Mesenchymal stem cell (in vitro differentiated cells and primary cell): ENCODE measurements at regions not wholly inside any gene's neighbourhood (a gene's known extent, or its start where the extent isn't known, plus 50 kb on each side); places are given as distances from the start of the nearest gene placed in this dataset.

Source experiments
- DNase-seq: peaks from one replicate; pipeline ENCODE4 v3.0.0-alpha.2; 2013
- H2AFZ ChIP-seq: one replicate; pipeline ENCODE4 v1.6.1; 2013; ENCODE audit warnings: low read depth, mild to moderate bottlenecking, control low read depth, inconsistent platforms, low read length, moderate library complexity
- H2AK5ac ChIP-seq: 2 replicates; pipeline ENCODE4 v1.6.1; 2013; ENCODE audit warnings: low read length, moderate library complexity, mild to moderate bottlenecking, inconsistent platforms; ENCODE audit not compliant: severe bottlenecking
- H2BK120ac ChIP-seq: one replicate; pipeline ENCODE4 v1.6.1; 2013; ENCODE audit warnings: low read depth, mild to moderate bottlenecking, inconsistent platforms, low read length, moderate library complexity
- H2BK12ac ChIP-seq, 2 experiments: one replicate each; pipeline ENCODE4 v1.6.1; 2013; ENCODE audit warnings: inconsistent platforms in 2 of 2, low read length in 2 of 2, mild to moderate bottlenecking in 2 of 2, moderate library complexity in 2 of 2, control low read depth in 1 of 2
- H2BK15ac ChIP-seq: one replicate; pipeline ENCODE4 v1.6.1; 2013; ENCODE audit warnings: mild to moderate bottlenecking, low read depth, inconsistent platforms; ENCODE audit not compliant: poor library complexity, severe bottlenecking
- H2BK5ac ChIP-seq: 2 replicates; pipeline ENCODE4 v1.6.1; 2013; ENCODE audit warnings: low read depth, mild to moderate bottlenecking, low read length, control low read depth, inconsistent platforms; ENCODE audit not compliant: poor library complexity, severe bottlenecking
- H3K14ac ChIP-seq, 2 experiments: one replicate each; pipeline ENCODE4 v1.6.1; 2013; ENCODE audit warnings: inconsistent platforms in 2 of 2, low read length in 2 of 2, control low read depth in 1 of 2, mild to moderate bottlenecking in 1 of 2, moderate library complexity in 1 of 2
- H3K18ac ChIP-seq, 2 experiments: one replicate each; pipeline ENCODE4 v1.6.1; 2013; ENCODE audit warnings: inconsistent platforms in 2 of 2, low read length in 2 of 2, control low read depth in 1 of 2, low read depth in 1 of 2, mild to moderate bottlenecking in 1 of 2
- H3K23ac ChIP-seq, 2 experiments: one replicate each; pipeline ENCODE4 v1.6.1; 2013; ENCODE audit warnings: inconsistent platforms in 2 of 2, low read length in 2 of 2, mild to moderate bottlenecking in 2 of 2, moderate library complexity in 2 of 2, control low read depth in 1 of 2
- H3K27ac ChIP-seq: 2 replicates; pipeline ENCODE4 v1.5.1; 2013; ENCODE audit warnings: mild to moderate bottlenecking, moderate library complexity, low read length, control low read depth, inconsistent platforms; ENCODE audit not compliant: poor library complexity, severe bottlenecking
- H3K27me3 ChIP-seq, 2 experiments: 2 replicates each; pipeline versions ENCODE4 v1.6.1 to v1.7.0; 2013; ENCODE audit warnings: low read length in 2 of 2, mild to moderate bottlenecking in 2 of 2, moderate library complexity in 2 of 2, control low read depth in 1 of 2, inconsistent platforms in 1 of 2; ENCODE audit not compliant: control insufficient read depth in 1 of 2, insufficient read depth in 1 of 2
- H3K36me3 ChIP-seq, 2 experiments: 2 replicates each; pipeline versions ENCODE4 v1.6.1 to v1.7.0; 2013; ENCODE audit warnings: low read length in 2 of 2, control low read depth in 1 of 2, inconsistent platforms in 1 of 2, low read depth in 1 of 2, mild to moderate bottlenecking in 1 of 2; ENCODE audit not compliant: insufficient read depth in 2 of 2, control insufficient read depth in 1 of 2
- H3K4ac ChIP-seq, 2 experiments: one replicate each; pipeline ENCODE4 v1.6.1; 2013; ENCODE audit warnings: inconsistent platforms in 2 of 2, low read length in 2 of 2, mild to moderate bottlenecking in 2 of 2, moderate library complexity in 2 of 2, control low read depth in 1 of 2, low read depth in 1 of 2
- H3K4me1 ChIP-seq: 2 replicates; pipeline ENCODE4 v1.6.1; 2013; ENCODE audit warnings: low read depth, low read length, control low read depth; ENCODE audit not compliant: control insufficient read depth, insufficient read depth
- H3K4me2 ChIP-seq: 2 replicates; pipeline ENCODE4 v1.6.1; 2013; ENCODE audit warnings: low read length, mild to moderate bottlenecking, inconsistent platforms; ENCODE audit not compliant: poor library complexity, severe bottlenecking
- H3K4me3 ChIP-seq, 2 experiments: 2 replicates each; pipeline versions ENCODE4 v1.5.1 to v1.7.0; 2013; ENCODE audit warnings: low read length in 2 of 2, mild to moderate bottlenecking in 2 of 2, control low read depth in 1 of 2, low read depth in 1 of 2; ENCODE audit not compliant: insufficient read depth in 1 of 2
- H3K79me1 ChIP-seq: replicated peaks from 2 replicates; pipeline ENCODE4 v1.6.1; 2013; ENCODE audit warnings: mild to moderate bottlenecking, control low read depth, low read length, inconsistent platforms; ENCODE audit not compliant: poor library complexity, severe bottlenecking
- H3K9ac ChIP-seq: 2 replicates; pipeline ENCODE4 v1.7.0; 2013; ENCODE audit warnings: mild to moderate bottlenecking, low read length, moderate library complexity
- H3K9me3 ChIP-seq: 2 replicates; pipeline ENCODE4 v1.7.0; 2013; ENCODE audit warnings: mild to moderate bottlenecking, low read length; ENCODE audit not compliant: control insufficient read depth
- H4K8ac ChIP-seq: one replicate; pipeline ENCODE4 v1.6.1; 2013; ENCODE audit warnings: inconsistent platforms, mild to moderate bottlenecking, low read length, moderate library complexity
- H4K91ac ChIP-seq: one replicate; pipeline ENCODE4 v1.6.1; 2013; ENCODE audit warnings: mild to moderate bottlenecking, low read length, inconsistent platforms
- WGBS: methylation state at CpG from one replicate; pipeline ENCODE4 v1.1.7; 2013; ENCODE audit warnings: mixed read lengths; 5-methylcytosine and 5-hydroxymethylcytosine counted together

DNA sequence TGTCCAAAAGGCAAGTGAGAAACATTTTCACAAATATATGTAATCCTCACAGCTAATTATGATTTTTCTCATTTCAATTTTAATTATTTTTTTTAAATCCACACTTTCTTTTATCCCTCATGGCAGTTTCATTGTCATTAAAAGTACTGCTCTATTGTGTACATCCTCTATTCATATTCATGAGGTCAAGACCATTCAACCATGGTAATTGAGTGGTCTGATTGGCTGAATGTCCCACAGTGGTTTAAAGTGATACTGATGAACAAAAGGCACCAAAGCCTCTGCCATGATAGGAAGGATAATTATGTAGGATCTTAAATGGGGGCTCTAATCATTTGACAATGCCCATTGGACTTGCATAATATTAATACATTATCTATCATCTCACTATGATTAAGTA lies 108.4 kb upstream of the EPHA4 start:
- Histone ChIP-seq H3K14ac (no peak overlapping the region), H3K9me3 (no peaks in the 10 kb centered on the region), H3K79me1 (no peaks in the 10 kb centered on the region), H3K4me3 (no peak overlapping the region), H4K8ac (no peak overlapping the region), H3K9ac (no peak overlapping the region), H3K4ac (no peak overlapping the region), H2AFZ (no peak overlapping the region), H3K27me3 (no peaks in the 10 kb centered on the region), H3K36me3 (no peaks in the 10 kb centered on the region), H3K18ac (no peak overlapping the region), H2BK12ac (no peak overlapping the region), H3K23ac (no peak overlapping the region), H3K4me1 (no peaks in the 10 kb centered on the region), H2BK5ac (no peak overlapping the region), H3K27ac (no peak overlapping the region), H2AK5ac (no peak overlapping the region), H2BK120ac (no peak overlapping the region), H3K4me2 (no peak overlapping the region), H4K91ac (no peak overlapping the region), H2BK15ac (no peak overlapping the region)
- DNase-seq: no peak

DNA sequence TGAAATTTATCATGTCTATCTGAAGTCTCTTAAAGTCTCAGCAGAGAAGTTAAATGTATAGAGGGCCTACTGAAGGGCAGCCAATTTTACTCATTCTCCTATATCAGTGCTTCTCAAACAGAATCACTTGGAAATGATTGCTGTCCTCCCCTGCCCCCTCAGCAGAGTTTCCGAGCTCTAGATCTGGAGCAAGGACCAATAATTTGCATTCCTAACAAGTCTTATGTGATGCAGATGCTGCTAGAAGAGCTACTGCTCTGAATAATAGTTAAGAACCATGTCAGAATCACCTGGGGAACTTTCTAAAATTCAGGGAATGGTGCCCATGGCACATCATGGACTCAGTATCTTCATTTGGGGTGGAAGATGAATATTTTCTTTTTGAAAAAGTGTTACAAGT lies 105.6 kb upstream of the EPHA4 start:
- no peaks in the 10 kb centered on the region for H3K9me3 ChIP-seq
- H2AK5ac ChIP-seq: no peak overlapping the region
- H2BK15ac ChIP-seq: no peak overlapping the region
- 100% methylated on average over 1 of the region's 1 CpG for WGBS
- H4K8ac ChIP-seq: no peak overlapping the region
- H2BK12ac ChIP-seq: no peak overlapping the region
- H4K91ac ChIP-seq: no peak overlapping the region
- H2BK120ac ChIP-seq: no peak overlapping the region
- H3K18ac ChIP-seq: no peak overlapping the region
- H3K36me3 ChIP-seq: no peaks in the 10 kb centered on the region
- no peaks in the 10 kb centered on the region for H3K79me1 ChIP-seq
- no peak overlapping the region for H3K4ac ChIP-seq
- no peaks in the 10 kb centered on the region for H3K4me1 ChIP-seq
- DNase-seq: no peak
- H3K23ac ChIP-seq: no peak overlapping the region
- no peaks in the 10 kb centered on the region for H3K27me3 ChIP-seq
- no peak overlapping the region for H2AFZ ChIP-seq
- H3K14ac ChIP-seq: no peak overlapping the region
- H2BK5ac ChIP-seq: no peak overlapping the region
- H3K27ac ChIP-seq: no peak overlapping the region
- H3K9ac ChIP-seq: no peak overlapping the region
- no peak overlapping the region for H3K4me3 ChIP-seq
- no peak overlapping the region for H3K4me2 ChIP-seq

GRCh38 chr2:221676566-221677172 lies 104.6 kb upstream of the EPHA4 start:
- H2BK120ac ChIP-seq: no peak overlapping the region
- no peak overlapping the region for H2AK5ac ChIP-seq
- H4K8ac ChIP-seq: no peak overlapping the region
- no peak overlapping the region for H2BK5ac ChIP-seq
- H3K4ac ChIP-seq: no peak overlapping the region
- DNase-seq: peak; percentile 14
- H3K4me2 ChIP-seq: no peak overlapping the region
- WGBS: 85% methylated on average over 4 of the region's 6 CpGs
- no peak overlapping the region for H2AFZ ChIP-seq
- no peak overlapping the region for H3K14ac ChIP-seq
- H3K18ac ChIP-seq: no peak overlapping the region
- no peak overlapping the region for H2BK15ac ChIP-seq
- no peaks in the 10 kb centered on the region for H3K4me1 ChIP-seq
- H4K91ac ChIP-seq: no peak overlapping the region
- H3K27me3 ChIP-seq: no peaks in the 10 kb centered on the region
- no peaks in the 10 kb centered on the region for H3K9me3 ChIP-seq
- H2BK12ac ChIP-seq: no peak overlapping the region
- H3K36me3 ChIP-seq: no peaks in the 10 kb centered on the region
- H3K23ac ChIP-seq: no peak overlapping the region
- H3K79me1 ChIP-seq: no peaks in the 10 kb centered on the region
- H3K9ac ChIP-seq: no peak overlapping the region
- no peak overlapping the region for H3K27ac ChIP-seq
- H3K4me3 ChIP-seq: no peak overlapping the region

DNA sequence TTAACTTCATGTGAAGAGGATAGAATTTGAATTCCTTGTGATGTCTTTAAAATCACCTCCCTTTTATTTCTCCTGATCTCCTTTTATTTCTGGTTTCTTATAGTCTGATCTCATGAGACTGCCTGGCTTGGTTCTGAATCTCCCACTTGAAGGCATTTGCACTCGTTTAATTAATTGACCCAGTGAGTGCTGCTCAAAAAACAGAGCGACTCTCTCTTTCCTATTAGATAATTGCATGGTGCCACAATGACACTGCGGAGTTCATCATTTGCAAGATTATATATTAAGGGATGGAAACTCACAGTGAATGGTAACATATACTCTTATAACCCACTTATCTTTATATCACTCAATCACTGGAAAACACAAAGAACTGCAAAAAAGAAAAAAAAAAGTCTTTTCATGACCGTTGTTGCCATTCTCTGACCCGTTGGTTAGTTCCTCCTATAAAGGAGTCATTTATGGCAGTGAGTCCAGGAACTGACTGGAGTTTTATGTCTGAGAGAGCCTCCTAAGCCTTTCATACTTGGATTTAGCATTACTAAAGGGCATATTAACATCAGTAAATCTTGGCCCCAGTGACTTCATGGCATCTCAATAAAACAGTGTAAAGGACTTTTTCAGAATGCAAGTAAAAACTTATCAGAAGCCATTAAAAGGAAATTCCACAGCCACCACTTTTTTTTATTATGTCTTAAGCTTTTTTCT lies 103.3 kb upstream of the EPHA4 start:
- H3K4ac ChIP-seq: no peak overlapping the region
- no peak overlapping the region for H3K18ac ChIP-seq
- H3K27ac ChIP-seq: no peak overlapping the region
- no peak overlapping the region for H3K23ac ChIP-seq
- no peak overlapping the region for H3K14ac ChIP-seq
- no peak overlapping the region for H2BK12ac ChIP-seq
- H4K8ac ChIP-seq: no peak overlapping the region
- H3K79me1 ChIP-seq: no peaks in the 10 kb centered on the region
- H3K27me3 ChIP-seq: no peaks in the 10 kb centered on the region
- H3K4me3 ChIP-seq: no peak overlapping the region
- no peak overlapping the region for H2AFZ ChIP-seq
- 59% methylated on average over 4 of the region's 5 CpGs for WGBS
- no peak overlapping the region for H2AK5ac ChIP-seq
- no peaks in the 10 kb centered on the region for H3K4me1 ChIP-seq
- H3K9me3 ChIP-seq: no peaks in the 10 kb centered on the region
- no peak overlapping the region for H4K91ac ChIP-seq
- no peak overlapping the region for H3K9ac ChIP-seq
- H2BK15ac ChIP-seq: no peak overlapping the region
- DNase-seq: no peak
- no peaks in the 10 kb centered on the region for H3K36me3 ChIP-seq
- no peak overlapping the region for H2BK120ac ChIP-seq
- H2BK5ac ChIP-seq: no peak overlapping the region
- H3K4me2 ChIP-seq: no peak overlapping the region
